Esophagus mucosa (tissue), 1 donor: ENCODE measurements at regions not wholly inside any gene's neighbourhood (a gene's known extent, or its start where the extent isn't known, plus 50 kb on each side); places are given as distances from the start of the nearest gene placed in this dataset.
"Not testable (repeated sequence)": the region's sequence is repeated elsewhere in the genome, so short reads cannot be mapped to it uniquely, and the experiment has no call there.

Source experiments
- ATAC-seq: fragments of 200-7000 bp; cut with Tn5 transposase; one replicate; pipeline ENCODE4 v1.9.1; 2020
- donor health status: DM: yes; HTN: yes; CAD: no.

DNA sequence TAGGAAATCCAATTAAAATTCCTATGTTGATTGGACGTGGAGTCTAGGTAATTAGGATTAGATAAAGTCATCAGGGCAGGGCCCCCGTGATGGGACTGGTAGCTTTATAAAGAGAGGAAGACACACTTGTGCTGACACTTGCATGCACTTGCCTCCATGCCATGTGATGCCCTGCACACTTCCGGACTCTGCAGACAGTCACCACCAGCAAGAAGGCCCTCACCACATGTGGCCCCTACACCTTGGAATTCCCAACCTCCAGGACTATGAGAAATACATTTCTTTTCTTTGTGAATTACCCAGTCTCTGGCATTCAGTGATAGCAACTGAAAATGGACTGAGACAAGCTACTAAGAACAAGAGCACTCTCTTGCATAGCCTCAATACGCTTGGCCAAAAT, 90.6 kb downstream of the CRYGS start:
- no peak for ATAC-seq

- ATAC-seq, result no peak
These were observed 90.5 kb upstream of the DGKG start for GRCh38 chr3:186452517-186452916.

GRCh38 chr3:186451371-186451770, 89.3 kb upstream of the DGKG start:
- no peak for ATAC-seq

- no peak for ATAC-seq
These were observed 82.9 kb upstream of the DGKG start for GRCh38 chr3:186444974-186445373.

DNA sequence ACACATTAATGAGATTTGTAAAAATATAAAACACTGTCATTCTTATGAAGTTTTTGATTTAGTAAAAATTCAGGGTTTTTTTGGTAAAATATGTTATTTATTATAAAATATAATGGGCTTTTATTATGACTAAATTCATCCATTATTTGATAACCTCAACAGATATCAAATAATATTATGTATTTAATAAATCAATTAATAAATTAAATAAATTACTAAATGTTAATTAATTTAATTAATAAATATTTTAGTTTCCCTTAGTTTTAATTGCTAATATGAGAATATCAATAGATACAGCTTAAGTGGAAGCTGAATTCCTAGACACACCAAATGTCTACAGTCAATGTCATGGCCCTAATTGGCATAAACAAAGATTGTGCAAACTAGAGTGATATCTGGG, 82.3 kb upstream of the DGKG start:
- ATAC-seq, result no peak

GRCh38 chr3:186442979-186443378, 80.9 kb upstream of the DGKG start:
- ATAC-seq, result not testable (repeated sequence)

GRCh38 chr3:186442162-186442561, 80.1 kb upstream of the DGKG start:
- ATAC-seq, result no peak

DNA sequence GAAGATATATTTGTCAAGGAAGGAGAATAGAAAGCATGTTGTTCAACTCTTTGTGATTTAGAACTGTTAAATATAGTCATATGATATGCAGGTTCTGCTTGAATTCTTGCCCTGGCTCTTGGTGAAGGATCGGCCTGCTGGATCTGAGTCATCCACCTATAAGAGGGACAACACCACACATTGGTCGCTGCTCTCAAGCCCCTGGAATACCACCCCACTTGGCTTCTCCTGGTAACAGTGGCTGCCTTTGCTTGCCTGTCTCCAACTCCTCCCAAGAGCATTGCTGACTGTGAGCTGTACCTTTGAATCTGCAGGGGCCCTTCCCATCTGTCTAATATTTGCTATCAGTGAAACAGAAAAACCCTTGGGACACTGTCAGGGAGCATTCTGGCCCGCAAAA, 78.9 kb upstream of the DGKG start:
- ATAC-seq, result no peak

DNA sequence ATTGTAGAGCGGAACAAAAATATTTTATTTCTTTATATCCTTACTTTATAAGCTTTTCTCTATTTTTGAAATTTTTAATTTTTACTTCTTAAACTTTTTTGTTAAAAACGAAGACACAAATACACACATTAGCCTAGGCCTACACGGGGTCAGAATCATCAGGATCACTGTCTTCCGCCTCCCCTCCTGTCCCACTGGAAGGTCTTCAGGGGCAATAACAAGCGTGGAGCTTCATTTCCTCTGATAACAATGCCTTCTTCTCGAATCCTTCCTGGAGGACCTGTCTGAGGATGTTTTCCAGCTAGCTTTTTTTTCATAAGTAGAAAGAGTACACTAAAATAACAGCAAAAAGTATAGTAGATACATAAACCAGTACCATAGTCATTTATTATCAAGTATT, 77.7 kb upstream of the DGKG start:
- no peak for ATAC-seq

DNA sequence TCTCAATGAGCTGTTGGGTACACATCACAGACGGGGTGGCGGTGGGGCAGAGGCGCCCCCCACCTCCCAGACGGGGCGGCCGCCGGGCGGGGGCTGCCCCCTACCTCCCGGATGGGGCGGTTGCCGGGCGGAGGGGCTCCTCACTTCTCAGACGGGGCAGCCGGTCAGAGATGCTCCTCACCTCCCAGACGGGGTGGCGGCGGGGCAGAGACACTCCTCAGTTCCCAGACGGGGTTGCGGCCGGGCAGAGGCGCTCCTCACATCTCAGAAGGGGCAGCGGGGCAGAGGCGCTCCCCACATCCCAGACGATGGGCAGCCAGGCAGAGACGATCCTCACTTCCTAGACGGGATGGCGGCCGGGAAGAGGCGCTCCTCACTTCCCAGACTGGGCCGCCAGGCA, 73.3 kb upstream of the DGKG start:
- not testable (repeated sequence) for ATAC-seq

DNA sequence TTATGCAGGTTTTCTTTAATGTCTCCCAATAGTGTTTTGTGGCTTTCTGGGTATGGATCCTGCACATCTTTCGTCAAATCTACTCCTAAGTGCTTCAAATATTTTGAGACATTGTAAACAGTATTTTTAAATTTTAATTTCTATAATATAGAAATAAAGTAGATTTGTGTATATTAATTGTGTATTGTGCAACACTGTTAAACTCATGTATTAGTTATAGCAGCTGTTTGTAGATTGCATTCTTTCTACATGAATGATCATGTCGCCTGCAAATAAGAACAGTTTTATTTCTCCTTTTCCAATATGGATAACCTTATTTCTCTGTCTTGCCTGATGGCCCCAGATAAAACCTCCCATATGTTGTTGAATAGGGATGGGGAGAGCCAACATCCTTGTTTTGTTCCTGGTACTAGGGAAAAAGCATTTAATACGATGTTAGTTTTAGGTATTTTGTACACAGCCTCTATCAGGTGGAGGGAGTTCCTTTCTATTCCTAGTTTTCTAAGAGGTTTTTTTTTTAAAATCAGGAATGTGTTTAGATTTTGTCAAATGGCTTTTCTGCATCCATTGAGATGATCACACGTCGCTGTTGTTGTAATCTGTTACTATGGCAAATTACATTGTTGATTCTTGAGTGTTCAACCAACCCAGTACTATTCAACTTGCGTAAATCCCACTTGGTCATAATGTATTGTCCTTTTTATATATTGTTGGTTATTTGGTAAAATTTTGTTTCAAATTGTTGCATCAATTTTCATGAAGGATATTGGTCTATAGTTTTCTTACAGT, 71.1 kb upstream of the DGKG start:
- ATAC-seq, result no peak

- no peak for ATAC-seq
These were observed 70.2 kb upstream of the DGKG start for GRCh38 chr3:186432189-186432588.

GRCh38 chr3:186427627-186428281, 65.7 kb upstream of the DGKG start:
- no peak for ATAC-seq

DNA sequence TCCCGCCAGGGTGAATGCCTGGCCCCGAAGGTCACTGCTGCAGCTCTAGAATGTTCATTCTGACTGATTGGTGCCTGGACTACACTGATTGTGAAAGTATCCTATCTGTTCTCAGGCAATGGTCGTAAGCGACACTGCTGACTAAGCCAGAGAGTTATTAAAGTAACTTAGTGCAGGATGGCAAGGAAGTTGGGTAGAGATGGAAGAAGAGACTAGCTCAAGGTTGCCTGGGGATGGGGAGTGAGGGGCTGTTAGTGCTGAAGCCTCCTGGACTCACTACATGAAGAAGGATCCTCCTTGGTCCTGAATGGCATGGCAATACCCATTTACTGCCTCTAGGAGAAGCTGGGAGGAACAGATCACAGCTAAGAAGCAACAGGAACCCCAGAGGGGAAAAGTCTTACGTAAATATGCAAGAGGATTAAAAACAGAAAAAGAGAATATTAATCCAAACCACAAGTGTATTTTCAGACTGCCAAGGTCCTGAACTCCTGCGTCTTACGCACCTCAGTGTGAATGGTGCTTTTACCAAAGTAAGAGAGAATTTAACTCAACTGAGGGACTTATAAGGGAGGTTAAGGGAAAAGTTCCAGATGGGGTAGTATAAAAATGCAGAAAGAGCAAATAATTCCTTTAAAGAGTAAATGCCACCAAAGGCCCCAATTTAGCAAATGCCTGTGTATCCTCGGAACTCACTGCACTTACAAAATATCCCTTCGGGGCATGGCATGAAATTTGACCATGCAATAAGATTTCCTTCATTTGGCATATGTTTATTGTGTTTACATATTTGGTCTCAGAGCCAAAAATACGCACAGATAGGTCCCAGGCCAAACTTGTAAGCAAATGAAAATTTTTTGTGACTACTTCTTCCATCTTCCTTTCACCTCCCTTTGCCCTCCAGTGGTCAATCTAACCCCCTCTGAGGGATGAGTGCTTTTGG, 64.0 kb upstream of the DGKG start:
- peak; percentile 65 for ATAC-seq

DNA sequence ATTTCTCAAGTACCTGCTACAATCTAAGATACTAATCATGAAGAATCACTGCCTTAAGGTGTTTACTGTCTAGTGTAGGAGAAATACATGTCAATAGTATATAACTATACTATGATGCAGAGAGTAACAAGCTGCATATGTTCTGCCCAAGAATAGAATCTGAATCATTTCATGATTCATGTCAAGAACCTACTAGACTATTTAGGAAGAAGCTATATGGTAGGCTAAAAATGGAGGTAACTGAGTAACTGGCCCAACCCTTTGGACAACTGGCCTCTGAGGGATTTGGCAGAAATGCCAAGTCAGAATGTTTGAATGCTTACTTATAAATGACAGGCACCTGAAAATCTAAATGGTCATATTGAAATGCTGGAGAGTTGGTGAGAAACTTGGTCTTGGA, 59.9 kb upstream of the DGKG start:
- peak; percentile 28 for ATAC-seq

GRCh38 chr3:186418671-186419145, 56.7 kb upstream of the DGKG start:
- ATAC-seq, result no peak

DNA sequence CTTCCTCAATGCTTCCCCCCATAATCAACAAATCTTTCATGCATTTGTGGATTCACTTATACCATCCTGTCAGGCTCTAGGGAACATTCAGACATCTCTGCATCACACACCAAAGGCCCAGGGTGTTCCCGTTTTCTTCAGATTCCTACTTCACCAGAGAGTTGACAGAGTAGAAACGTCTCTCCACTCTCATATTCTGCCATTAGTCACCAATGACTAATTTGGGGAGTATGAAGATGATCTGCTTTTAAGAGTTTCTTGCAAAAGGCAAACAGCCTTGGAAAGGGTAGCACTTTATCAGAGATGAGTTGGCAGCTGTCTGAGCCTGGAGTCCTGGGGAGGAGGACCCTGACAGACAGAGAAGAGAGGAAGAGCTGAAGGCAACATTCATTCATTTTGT, 55.8 kb upstream of the DGKG start:
- peak; percentile 37 for ATAC-seq

DNA sequence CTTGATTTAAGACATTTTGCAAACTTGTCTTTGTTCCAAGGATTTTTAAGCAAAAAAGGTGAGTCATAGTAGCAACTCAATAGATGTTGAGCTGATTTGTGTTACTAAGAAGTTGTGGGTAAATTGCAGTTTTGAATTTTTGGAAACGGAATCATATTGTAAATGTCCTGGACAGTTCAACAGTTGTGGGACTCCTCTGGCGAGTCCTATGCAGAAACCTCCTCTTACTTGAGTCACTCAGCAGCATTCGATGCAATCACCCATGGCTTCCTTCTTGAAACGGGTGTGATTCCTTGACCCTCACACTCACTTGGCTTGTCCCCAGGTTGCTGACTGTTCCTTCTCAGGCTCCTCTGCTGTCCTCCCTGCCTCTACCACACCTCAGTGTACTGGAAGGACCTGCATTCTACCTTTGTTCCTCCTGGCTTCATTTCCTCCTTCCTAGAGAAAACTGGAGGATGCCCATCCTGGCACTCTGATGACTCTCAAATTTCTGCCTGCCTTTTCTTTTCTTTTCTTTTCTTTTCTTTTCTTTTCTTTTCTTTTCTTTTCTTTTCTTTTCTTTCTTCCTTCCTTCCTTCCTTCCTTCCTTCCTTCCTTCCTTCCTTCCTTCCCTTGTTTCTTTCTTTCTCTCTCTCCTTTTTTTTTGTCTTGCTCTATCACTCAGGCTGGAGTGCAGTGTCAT, 52.8 kb upstream of the DGKG start:
- peak; percentile 81 for ATAC-seq

DNA sequence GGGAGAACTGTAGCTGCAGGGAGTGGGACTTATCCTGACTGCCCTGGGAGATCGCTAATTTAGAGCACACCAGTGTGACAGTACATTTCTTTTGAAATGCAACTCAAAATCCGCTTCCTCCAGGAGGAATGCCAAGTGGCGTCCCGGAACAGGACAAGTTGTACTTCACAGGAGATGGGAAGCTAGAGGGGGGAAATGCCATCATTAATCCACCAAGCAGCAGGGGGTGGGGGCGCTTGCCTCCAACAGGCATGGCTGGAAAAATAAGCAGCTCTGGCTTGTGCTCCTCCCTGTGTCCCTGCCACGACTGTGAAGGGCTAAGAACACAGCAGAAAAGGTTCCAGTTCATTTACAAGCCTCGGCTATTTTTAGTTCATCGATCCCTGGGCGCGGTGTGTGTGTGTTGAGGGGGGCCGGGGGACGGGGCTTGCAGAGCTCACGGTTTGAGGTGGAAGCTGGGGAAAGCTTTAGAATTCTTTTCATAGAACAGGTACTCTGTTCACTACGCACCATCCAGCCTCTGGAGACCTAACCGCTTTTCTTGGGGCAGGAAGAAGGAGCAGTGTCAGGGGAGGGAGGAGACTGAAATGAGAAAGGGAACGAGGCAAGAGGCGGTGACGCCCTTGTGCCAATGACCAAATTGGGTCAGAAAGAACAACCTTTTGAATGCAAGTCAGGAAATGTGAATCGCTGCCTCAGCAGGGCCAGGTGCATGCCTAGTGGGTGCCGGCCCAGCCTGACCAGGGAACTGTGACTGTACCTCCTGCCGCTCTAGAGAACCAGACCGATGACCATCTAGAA, 51.8 kb upstream of the DGKG start:
- peak; percentile 58 for ATAC-seq

DNA sequence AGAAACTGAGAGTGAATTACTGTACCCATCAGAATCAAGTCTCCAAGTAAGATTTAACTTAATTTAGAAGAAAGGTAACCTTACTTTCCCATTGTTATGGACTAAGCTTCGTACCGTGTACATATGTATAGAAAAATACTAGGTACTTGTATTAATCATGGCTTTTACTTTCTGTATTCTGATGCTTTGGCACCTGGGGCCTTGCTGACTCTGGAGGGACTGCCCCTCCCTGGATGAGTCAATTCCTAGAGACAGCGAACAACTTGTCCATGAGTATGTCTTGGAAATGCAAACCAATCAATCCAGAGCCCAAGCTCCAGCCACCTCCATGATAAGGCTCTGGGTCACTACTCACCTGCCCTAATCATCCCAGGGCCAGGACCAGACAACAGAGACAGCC, 50.0 kb upstream of the DGKG start:
- peak; percentile 75 for ATAC-seq
